Inflammatory macrophage treated with lipopolysaccharide for 1 hour (primary cell): ENCODE measurements at regions not wholly inside any gene's neighbourhood (a gene's known extent, or its start where the extent isn't known, plus 50 kb on each side); places are given as distances from the start of the nearest gene placed in this dataset.
"Not testable (repeated sequence)": the region's sequence is repeated elsewhere in the genome, so short reads cannot be mapped to it uniquely, and the experiment has no call there.

Source experiments
- DNase-seq, 2 donors: peaks; one replicate each; pipeline ENCODE4 v3.0.0-alpha.2; 2020 to 2022

- no peak for DNase-seq
Observed at GRCh38 chr6:66499851-66500250, 792.8 kb upstream of the EYS start.

GRCh38 chr6:66496659-66497058 lies 789.6 kb upstream of the EYS start:
- no peak for DNase-seq

GRCh38 chr6:66494643-66495042 lies 787.6 kb upstream of the EYS start:
- DNase-seq: not testable (repeated sequence)

- no peak for DNase-seq
Observed at GRCh38 chr6:66489269-66489987, 782.4 kb upstream of the EYS start.

GRCh38 chr6:66481216-66481615 lies 774.2 kb upstream of the EYS start:
- no peak for DNase-seq

GRCh38 chr6:66478705-66479104 lies 771.7 kb upstream of the EYS start:
- DNase-seq: no peak

GRCh38 chr6:66435321-66435720 lies 728.3 kb upstream of the EYS start:
- DNase-seq: no peak

GRCh38 chr6:66429210-66429609 lies 722.2 kb upstream of the EYS start:
- DNase-seq: no peak

GRCh38 chr6:66423047-66423446 lies 716.0 kb upstream of the EYS start:
- no peak for DNase-seq

GRCh38 chr6:66421570-66421969 lies 714.5 kb upstream of the EYS start:
- DNase-seq: no peak

- DNase-seq: no peak
Observed at GRCh38 chr6:66418906-66419305, 711.9 kb upstream of the EYS start.

- no peak for DNase-seq
Observed at GRCh38 chr6:66403966-66404365, 696.9 kb upstream of the EYS start.

GRCh38 chr6:66402873-66403272 lies 695.8 kb upstream of the EYS start:
- no peak for DNase-seq

GRCh38 chr6:66396549-66396948 lies 689.5 kb upstream of the EYS start:
- no peak for DNase-seq

GRCh38 chr6:66396145-66396544 lies 689.1 kb upstream of the EYS start:
- no peak for DNase-seq

- no peak for DNase-seq
Observed at GRCh38 chr6:66390393-66390792, 683.4 kb upstream of the EYS start.

- no peak for DNase-seq
Observed at GRCh38 chr6:66376001-66376400, 669.0 kb upstream of the EYS start.

GRCh38 chr6:66369407-66369806 lies 662.4 kb upstream of the EYS start:
- DNase-seq: no peak

GRCh38 chr6:66362888-66363287 lies 655.9 kb upstream of the EYS start:
- no peak for DNase-seq

GRCh38 chr6:66361886-66362285 lies 654.9 kb upstream of the EYS start:
- DNase-seq: no peak

- no peak for DNase-seq
Observed at GRCh38 chr6:66357781-66358180, 650.8 kb upstream of the EYS start.

GRCh38 chr6:66355471-66355870 lies 648.4 kb upstream of the EYS start:
- DNase-seq: no peak

GRCh38 chr6:66344796-66345195 lies 637.8 kb upstream of the EYS start:
- DNase-seq: no peak

GRCh38 chr6:66340736-66341135 lies 633.7 kb upstream of the EYS start:
- no peak for DNase-seq

GRCh38 chr6:66336176-66336575 lies 629.1 kb upstream of the EYS start:
- no peak for DNase-seq
